Activated CD4-positive, CD25-positive, alpha-beta regulatory T cell treated with anti-CD3 and anti-CD28 coated beads, Interleukin-2, amount 50 U/mL, for 72 hours (primary cell): ENCODE measurements at regions not wholly inside any gene's neighbourhood (a gene's known extent, or its start where the extent isn't known, plus 50 kb on each side); places are given as distances from the start of the nearest gene placed in this dataset.
"Not testable (repeated sequence)": the region's sequence is repeated elsewhere in the genome, so short reads cannot be mapped to it uniquely, and the experiment has no call there.

Experiments used
- DNase-seq: peaks from one replicate; pipeline ENCODE4 v3.0.0; 2021

- no peak for DNase-seq
Measured at GRCh38 chr1:242811092-242811840, 286.8 kb upstream of the PLD5 start.

GRCh38 chr1:242806324-242806723, 281.8 kb upstream of the PLD5 start:
- no peak for DNase-seq

- DNase-seq, result not testable (repeated sequence)
Measured at GRCh38 chr1:242805360-242805759, 280.9 kb upstream of the PLD5 start.

GRCh38 chr1:242802973-242803372, 278.5 kb upstream of the PLD5 start:
- no peak for DNase-seq

GRCh38 chr1:242800521-242800920, 276.0 kb upstream of the PLD5 start:
- no peak for DNase-seq

GRCh38 chr1:242797856-242798255, 273.4 kb upstream of the PLD5 start:
- no peak for DNase-seq

GRCh38 chr1:242788771-242789170, 264.3 kb upstream of the PLD5 start:
- no peak for DNase-seq

GRCh38 chr1:242787968-242788367, 263.5 kb upstream of the PLD5 start:
- DNase-seq, result no peak

- DNase-seq, result no peak
Measured at GRCh38 chr1:242784807-242785206, 260.3 kb upstream of the PLD5 start.

GRCh38 chr1:242784084-242784483, 259.6 kb upstream of the PLD5 start:
- DNase-seq, result no peak

- no peak for DNase-seq
Measured at GRCh38 chr1:242774256-242774655, 249.8 kb upstream of the PLD5 start.

- DNase-seq, result no peak
Measured at GRCh38 chr1:242770366-242770765, 245.9 kb upstream of the PLD5 start.

GRCh38 chr1:242764161-242764560, 239.7 kb upstream of the PLD5 start:
- no peak for DNase-seq

- DNase-seq, result no peak
Measured at GRCh38 chr1:242761556-242761955, 237.1 kb upstream of the PLD5 start.

- DNase-seq, result no peak
Measured at GRCh38 chr1:242754926-242755325, 230.4 kb upstream of the PLD5 start.

GRCh38 chr1:242754125-242754524, 229.6 kb upstream of the PLD5 start:
- DNase-seq, result no peak

GRCh38 chr1:242747233-242747632, 222.7 kb upstream of the PLD5 start:
- no peak for DNase-seq

- DNase-seq, result no peak
Measured at GRCh38 chr1:242745079-242745478, 220.6 kb upstream of the PLD5 start.

- no peak for DNase-seq
Measured at GRCh38 chr1:242743983-242744780, 219.7 kb upstream of the PLD5 start.

- no peak for DNase-seq
Measured at GRCh38 chr1:242738702-242739645, 214.5 kb upstream of the PLD5 start.

GRCh38 chr1:242736611-242737010, 212.1 kb upstream of the PLD5 start:
- no peak for DNase-seq

- DNase-seq, result no peak
Measured at GRCh38 chr1:242735323-242735722, 210.8 kb upstream of the PLD5 start.

- DNase-seq, result no peak
Measured at GRCh38 chr1:242731446-242731845, 206.9 kb upstream of the PLD5 start.
